ENCODE measurements at regions not wholly inside any gene's neighbourhood (a gene's known extent, or its start where the extent isn't known, plus 50 kb on each side); places are given as distances from the start of the nearest gene placed in this dataset.

- TF ChIP-seq CTCF (IDR thresholded peaks at IDR 0.05) = no peak
- no peak for TF ChIP-seq POLR2A (IDR thresholded peaks at IDR 0.05)
- TF ChIP-seq POLR2AphosphoS5 (IDR thresholded peaks at IDR 0.05) = no peak
These were observed 75.5 kb upstream of the BARX2 start for GRCh38 chr11:129300099-129300498.

All from breast epithelium (tissue), 3 donors.